ENCODE measurements at regions not wholly inside any gene's neighbourhood (a gene's known extent, or its start where the extent isn't known, plus 50 kb on each side); places are given as distances from the start of the nearest gene placed in this dataset.

DNA sequence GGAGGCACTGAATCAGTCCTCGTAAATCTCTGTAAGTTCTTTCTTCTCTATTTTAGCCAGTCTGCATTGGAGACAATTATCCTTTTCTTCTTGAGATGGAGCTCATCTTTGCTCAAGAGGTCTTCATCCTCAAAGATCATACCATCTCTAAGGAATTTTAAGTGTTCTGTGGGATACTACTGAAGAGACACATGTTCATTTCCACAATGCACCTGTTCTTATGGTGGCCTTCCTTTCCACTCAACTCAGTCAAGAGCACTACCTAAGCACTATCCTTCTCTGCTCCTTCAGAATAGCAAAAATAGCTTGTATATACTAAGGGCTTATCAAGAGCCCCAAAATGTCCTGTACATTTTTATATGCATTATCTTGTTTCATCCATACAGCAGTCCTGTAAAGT lies 214.0 kb downstream of the KLF5 start:
- ChIA-PET POLR2A (no interaction called here), CTCF (no interaction called here), RAD21 (ENCODE audit: low non-redundant PET in 1 of 2, low total read pairs in 2 of 2, uncharacterized antibody in 2 of 2, unreplicated experiment in 2 of 2) (no interaction called here)
- H3K27me3 ChIP-seq (ENCODE audit: insufficient read depth, low read length): no peaks in the 10 kb centered on the region
- H3K4me2 ChIP-seq (ENCODE audit: low read length): no peak overlapping the region
- TF ChIP-seq, protein P1, sequence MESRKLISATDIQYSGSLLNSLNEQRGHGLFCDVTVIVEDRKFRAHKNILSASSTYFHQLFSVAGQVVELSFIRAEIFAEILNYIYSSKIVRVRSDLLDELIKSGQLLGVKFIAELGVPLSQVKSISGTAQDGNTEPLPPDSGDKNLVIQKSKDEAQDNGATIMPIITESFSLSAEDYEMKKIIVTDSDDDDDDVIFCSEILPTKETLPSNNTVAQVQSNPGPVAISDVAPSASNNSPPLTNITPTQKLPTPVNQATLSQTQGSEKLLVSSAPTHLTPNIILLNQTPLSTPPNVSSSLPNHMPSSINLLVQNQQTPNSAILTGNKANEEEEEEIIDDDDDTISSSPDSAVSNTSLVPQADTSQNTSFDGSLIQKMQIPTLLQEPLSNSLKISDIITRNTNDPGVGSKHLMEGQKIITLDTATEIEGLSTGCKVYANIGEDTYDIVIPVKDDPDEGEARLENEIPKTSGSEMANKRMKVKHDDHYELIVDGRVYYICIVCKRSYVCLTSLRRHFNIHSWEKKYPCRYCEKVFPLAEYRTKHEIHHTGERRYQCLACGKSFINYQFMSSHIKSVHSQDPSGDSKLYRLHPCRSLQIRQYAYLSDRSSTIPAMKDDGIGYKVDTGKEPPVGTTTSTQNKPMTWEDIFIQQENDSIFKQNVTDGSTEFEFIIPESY (IDR thresholded peaks at IDR 0.05; ENCODE audit: extremely low read depth, insufficient replicate concordance, low read length): no peak
- TF ChIP-seq CEBPB (IDR thresholded peaks at IDR 0.05; ENCODE audit: low read depth) (no peak), EZH2phosphoT487 (IDR thresholded peaks at IDR 0.05; ENCODE audit: borderline replicate concordance) (no peak), JUND (IDR thresholded peaks at IDR 0.05) (no peak), YY1 (IDR thresholded peaks at IDR 0.05; ENCODE audit: extremely low read depth, insufficient replicate concordance, low read depth, low read length) (no peak), POLR2AphosphoS5 (IDR thresholded peaks at IDR 0.05; ENCODE audit: low read depth, low read length) (no peak), FOSL1 (IDR thresholded peaks at IDR 0.05; ENCODE audit: low read depth) (no peak), EGR1 (IDR thresholded peaks at IDR 0.05; ENCODE audit: low read depth) (no peak), RAD21 (IDR thresholded peaks at IDR 0.05; ENCODE audit: low read depth) (no peak), ELF1 (IDR thresholded peaks at IDR 0.05; ENCODE audit: borderline replicate concordance, low read depth) (no peak), SRF (IDR thresholded peaks at IDR 0.05; ENCODE audit: low read depth) (no peak), CBX3 (IDR thresholded peaks at IDR 0.05; ENCODE audit: low read depth) (no peak), EZH2 (IDR thresholded peaks at IDR 0.05) (no peak), TCF7L2 (IDR thresholded peaks at IDR 0.05; ENCODE audit: borderline replicate concordance, extremely low read depth, insufficient read depth, insufficient read length) (no peak), SP1 (IDR thresholded peaks at IDR 0.05; ENCODE audit: low read depth) (no peak), SIN3A (IDR thresholded peaks at IDR 0.05; ENCODE audit: low read depth) (no peak)
- TF ChIP-seq, protein P2, sequence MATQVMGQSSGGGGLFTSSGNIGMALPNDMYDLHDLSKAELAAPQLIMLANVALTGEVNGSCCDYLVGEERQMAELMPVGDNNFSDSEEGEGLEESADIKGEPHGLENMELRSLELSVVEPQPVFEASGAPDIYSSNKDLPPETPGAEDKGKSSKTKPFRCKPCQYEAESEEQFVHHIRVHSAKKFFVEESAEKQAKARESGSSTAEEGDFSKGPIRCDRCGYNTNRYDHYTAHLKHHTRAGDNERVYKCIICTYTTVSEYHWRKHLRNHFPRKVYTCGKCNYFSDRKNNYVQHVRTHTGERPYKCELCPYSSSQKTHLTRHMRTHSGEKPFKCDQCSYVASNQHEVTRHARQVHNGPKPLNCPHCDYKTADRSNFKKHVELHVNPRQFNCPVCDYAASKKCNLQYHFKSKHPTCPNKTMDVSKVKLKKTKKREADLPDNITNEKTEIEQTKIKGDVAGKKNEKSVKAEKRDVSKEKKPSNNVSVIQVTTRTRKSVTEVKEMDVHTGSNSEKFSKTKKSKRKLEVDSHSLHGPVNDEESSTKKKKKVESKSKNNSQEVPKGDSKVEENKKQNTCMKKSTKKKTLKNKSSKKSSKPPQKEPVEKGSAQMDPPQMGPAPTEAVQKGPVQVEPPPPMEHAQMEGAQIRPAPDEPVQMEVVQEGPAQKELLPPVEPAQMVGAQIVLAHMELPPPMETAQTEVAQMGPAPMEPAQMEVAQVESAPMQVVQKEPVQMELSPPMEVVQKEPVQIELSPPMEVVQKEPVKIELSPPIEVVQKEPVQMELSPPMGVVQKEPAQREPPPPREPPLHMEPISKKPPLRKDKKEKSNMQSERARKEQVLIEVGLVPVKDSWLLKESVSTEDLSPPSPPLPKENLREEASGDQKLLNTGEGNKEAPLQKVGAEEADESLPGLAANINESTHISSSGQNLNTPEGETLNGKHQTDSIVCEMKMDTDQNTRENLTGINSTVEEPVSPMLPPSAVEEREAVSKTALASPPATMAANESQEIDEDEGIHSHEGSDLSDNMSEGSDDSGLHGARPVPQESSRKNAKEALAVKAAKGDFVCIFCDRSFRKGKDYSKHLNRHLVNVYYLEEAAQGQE (IDR thresholded peaks at IDR 0.05; ENCODE audit: low read depth): no peak
- TF ChIP-seq, protein P3, sequence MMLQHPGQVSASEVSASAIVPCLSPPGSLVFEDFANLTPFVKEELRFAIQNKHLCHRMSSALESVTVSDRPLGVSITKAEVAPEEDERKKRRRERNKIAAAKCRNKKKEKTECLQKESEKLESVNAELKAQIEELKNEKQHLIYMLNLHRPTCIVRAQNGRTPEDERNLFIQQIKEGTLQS (IDR thresholded peaks at IDR 0.05): no peak
- TF ChIP-seq, protein P4, sequence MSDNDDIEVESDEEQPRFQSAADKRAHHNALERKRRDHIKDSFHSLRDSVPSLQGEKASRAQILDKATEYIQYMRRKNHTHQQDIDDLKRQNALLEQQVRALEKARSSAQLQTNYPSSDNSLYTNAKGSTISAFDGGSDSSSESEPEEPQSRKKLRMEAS (IDR thresholded peaks at IDR 0.05): no peak
- TF ChIP-seq, protein P5, sequence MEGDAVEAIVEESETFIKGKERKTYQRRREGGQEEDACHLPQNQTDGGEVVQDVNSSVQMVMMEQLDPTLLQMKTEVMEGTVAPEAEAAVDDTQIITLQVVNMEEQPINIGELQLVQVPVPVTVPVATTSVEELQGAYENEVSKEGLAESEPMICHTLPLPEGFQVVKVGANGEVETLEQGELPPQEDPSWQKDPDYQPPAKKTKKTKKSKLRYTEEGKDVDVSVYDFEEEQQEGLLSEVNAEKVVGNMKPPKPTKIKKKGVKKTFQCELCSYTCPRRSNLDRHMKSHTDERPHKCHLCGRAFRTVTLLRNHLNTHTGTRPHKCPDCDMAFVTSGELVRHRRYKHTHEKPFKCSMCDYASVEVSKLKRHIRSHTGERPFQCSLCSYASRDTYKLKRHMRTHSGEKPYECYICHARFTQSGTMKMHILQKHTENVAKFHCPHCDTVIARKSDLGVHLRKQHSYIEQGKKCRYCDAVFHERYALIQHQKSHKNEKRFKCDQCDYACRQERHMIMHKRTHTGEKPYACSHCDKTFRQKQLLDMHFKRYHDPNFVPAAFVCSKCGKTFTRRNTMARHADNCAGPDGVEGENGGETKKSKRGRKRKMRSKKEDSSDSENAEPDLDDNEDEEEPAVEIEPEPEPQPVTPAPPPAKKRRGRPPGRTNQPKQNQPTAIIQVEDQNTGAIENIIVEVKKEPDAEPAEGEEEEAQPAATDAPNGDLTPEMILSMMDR (IDR thresholded peaks at IDR 0.05 in 2 of 3, conservative IDR thresholded peaks at IDR 0.05 in 1 of 3; ENCODE audit: borderline replicate concordance in 1 of 3, insufficient read depth in 1 of 3, low read depth in 2 of 3, low read length in 2 of 3): no peak
- H3K9me3 ChIP-seq (ENCODE audit: control insufficient read depth in 1 of 2, insufficient read depth in 1 of 2, low read depth in 1 of 2, low read length in 2 of 2): no peaks in the 10 kb centered on the region
- H4K20me1 ChIP-seq (ENCODE audit: insufficient read depth): no peaks in the 10 kb centered on the region
- no TSS peak for BruUV-seq (replicated peaks)
- DNase-seq (ENCODE audit: low read depth, low spot score): no peak
- H3K79me2 ChIP-seq (ENCODE audit: insufficient read depth, low read length): no peaks in the 10 kb centered on the region
- no peak overlapping the region for H2AFZ ChIP-seq (ENCODE audit: low read depth, low read length, poor library complexity, severe bottlenecking)
- H3K4me1 ChIP-seq (ENCODE audit: control insufficient read depth in 1 of 2, insufficient read depth in 2 of 2, low read length in 2 of 2): peaks cover 0 to 9% of the 10 kb centered on the region in 2 experiments; a peak in 2 of 4 replicates
- no peak for ATAC-seq
- H3K9me2 ChIP-seq (ENCODE audit: insufficient read depth): no peaks in the 10 kb centered on the region
- no peaks in the 10 kb centered on the region for H3K36me3 ChIP-seq (ENCODE audit: control insufficient read depth in 1 of 2, insufficient read depth in 2 of 2, low read length in 2 of 2)
- no peak overlapping the region for H3K4me3 ChIP-seq (replicated peaks in 1 of 2; ENCODE audit: low read depth in 1 of 2, low read length in 2 of 2)
- H3K27ac ChIP-seq (ENCODE audit: low read depth, low read length): no peak overlapping the region
- intact Hi-C loops (cut with micrococcal nuclease): no loop called here
- H3K9ac ChIP-seq (ENCODE audit: low read length): no peak overlapping the region

Data from HCT116 (cell line).